H1 (cell line): ENCODE measurements at regions not wholly inside any gene's neighbourhood (a gene's known extent, or its start where the extent isn't known, plus 50 kb on each side); places are given as distances from the start of the nearest gene placed in this dataset.

Source experiments
- CTCF ChIA-PET: fragments of 300-600 bp; sonication (Branson Sonifier 250); formaldehyde crosslinking; loops from one replicate; lab custom pipeline; 2021; ENCODE audit not compliant: partially characterized antibody; lab: Charles Lee
- POLR2A ChIA-PET: fragments of 300-600 bp; sonication (Branson Sonifier 250); formaldehyde crosslinking; loops from one replicate; lab custom pipeline; 2021; ENCODE audit warnings: inconsistent platforms; ENCODE audit not compliant: partially characterized antibody; lab: Charles Lee
- DNase-seq, 2 experiments: peaks; one replicate each; pipeline versions ENCODE4 v3.0.0 to v3.0.0-alpha.2; 2010 to 2022; ENCODE audit warnings: low spot score in 2 of 2, low read depth in 1 of 2, mixed read lengths in 1 of 2
- FAIRE-seq: peaks from 2 replicates; lab custom pipeline; 2011; peaks lifted over from hg19 to GRCh38; lab: Jason Lieb, UNC
- H2AFZ ChIP-seq: 2 replicates; pipeline ENCODE4 v1.8.1; 2012; ENCODE audit warnings: low read length, inconsistent platforms
- H2AK5ac ChIP-seq: 2 replicates; pipeline ENCODE4 v1.6.1; 2013; ENCODE audit warnings: low read depth, low read length
- H2BK120ac ChIP-seq: replicated peaks from 2 replicates; pipeline ENCODE3; 2013; ENCODE audit warnings: low read depth, low read length, inconsistent platforms
- H2BK12ac ChIP-seq: 2 replicates; pipeline ENCODE4 v1.6.1; 2013; ENCODE audit warnings: low read depth, low read length
- H2BK15ac ChIP-seq: 2 replicates; pipeline ENCODE4 v1.6.1; 2013; ENCODE audit warnings: low read length
- H2BK20ac ChIP-seq: 2 replicates; pipeline ENCODE4 v1.6.1; 2013; ENCODE audit warnings: low read length
- H2BK5ac ChIP-seq: 2 replicates; pipeline ENCODE4 v1.6.1; 2013; ENCODE audit warnings: low read depth, low read length
- H3K14ac ChIP-seq: 2 replicates; pipeline ENCODE4 v1.6.1; 2013; ENCODE audit warnings: inconsistent platforms; ENCODE audit not compliant: insufficient read length
- H3K18ac ChIP-seq: 2 replicates; pipeline ENCODE4 v1.6.1; 2013; ENCODE audit warnings: low read length; ENCODE audit errors: extremely low read depth
- H3K23ac ChIP-seq: 2 replicates; pipeline ENCODE4 v1.6.1; 2013; ENCODE audit warnings: inconsistent platforms; ENCODE audit not compliant: insufficient read length
- H3K23me2 ChIP-seq: 2 replicates; pipeline ENCODE4 v1.6.1; 2013; ENCODE audit warnings: low read depth, low read length
- H3K27ac ChIP-seq: 2 replicates; pipeline ENCODE4 v1.6.1; 2011; ENCODE audit warnings: low read depth, low read length, inconsistent platforms
- H3K27me3 ChIP-seq, 4 experiments: replicated peaks in 1 of 4; 1 replicate in 1 of 4; 2 replicates in 3 of 4; pipeline versions ENCODE4 v1.6.1 to v1.8.1; 2011 to 2013; ENCODE audit warnings: low read length in 3 of 4, mild to moderate bottlenecking in 3 of 4, inconsistent platforms in 2 of 4, mixed read lengths in 2 of 4, moderate library complexity in 1 of 4; ENCODE audit not compliant: control insufficient read depth in 3 of 4, insufficient read depth in 3 of 4; ENCODE audit errors: extremely low read depth in 1 of 4
- H3K36me3 ChIP-seq, 4 experiments: 2 replicates each; pipeline versions ENCODE4 v1.6.1 to v1.8.1; 2011 to 2013; ENCODE audit warnings: mild to moderate bottlenecking in 4 of 4, low read length in 3 of 4, moderate library complexity in 2 of 4, control low read depth in 1 of 4, inconsistent platforms in 1 of 4; ENCODE audit not compliant: insufficient read depth in 4 of 4, control insufficient read depth in 2 of 4
- H3K4ac ChIP-seq: replicated peaks from 2 replicates; pipeline ENCODE3; 2013; ENCODE audit warnings: low read length, low read depth, mixed read lengths, inconsistent platforms; ENCODE audit not compliant: insufficient read length
- H3K4me1 ChIP-seq, 4 experiments: replicated peaks in 1 of 4; 1 replicate in 1 of 4; 2 replicates in 3 of 4; pipeline versions ENCODE4 v1.6.1 to v1.8.1; 2011 to 2013; ENCODE audit warnings: low read length in 3 of 4, inconsistent platforms in 2 of 4, mixed read lengths in 1 of 4; ENCODE audit not compliant: insufficient read depth in 4 of 4, control insufficient read depth in 3 of 4
- H3K4me2 ChIP-seq, 2 experiments: 2 replicates each; pipeline versions ENCODE4 v1.6.1 to v1.8.1; 2011 to 2013; ENCODE audit warnings: low read depth in 2 of 2, low read length in 2 of 2, control low read depth in 1 of 2, inconsistent platforms in 1 of 2, mild to moderate bottlenecking in 1 of 2; ENCODE audit not compliant: insufficient read depth in 1 of 2
- H3K4me3 ChIP-seq, 4 experiments: fragments of 200-600, 300-600 bp in 1 of 4; sonication (generic), shearing (Covaris generic), sonication (Bioruptor Twin) in 1 of 4; 2 replicates each; pipeline versions ENCODE4 v1.5.1 to v1.8.1; 2011 to 2016; ENCODE audit warnings: low read length in 4 of 4, low read depth in 3 of 4, control low read depth in 2 of 4, inconsistent platforms in 2 of 4, mild to moderate bottlenecking in 2 of 4, mixed read lengths in 1 of 4, moderate library complexity in 1 of 4; ENCODE audit not compliant: insufficient read depth in 2 of 4; ENCODE audit errors: extremely low read depth in 1 of 4
- H3K56ac ChIP-seq: replicated peaks from 2 replicates; pipeline ENCODE3; 2013; ENCODE audit warnings: low read depth, mild to moderate bottlenecking, mixed read lengths, low read length, inconsistent platforms; ENCODE audit not compliant: insufficient read length
- H3K79me1 ChIP-seq: 2 replicates; pipeline ENCODE4 v1.6.1; 2013; ENCODE audit warnings: low read depth, low read length, control low read depth
- H3K79me2 ChIP-seq, 2 experiments: 2 replicates each; pipeline versions ENCODE4 v1.6.1 to v1.8.1; 2012 to 2013; ENCODE audit warnings: low read length in 2 of 2, mild to moderate bottlenecking in 2 of 2, inconsistent platforms in 1 of 2; ENCODE audit not compliant: insufficient read depth in 2 of 2, control insufficient read depth in 1 of 2
- H3K9ac ChIP-seq, 4 experiments: replicated peaks in 1 of 4; 1 replicate in 1 of 4; 2 replicates in 3 of 4; pipeline versions ENCODE4 v1.6.1 to v1.8.1; 2011 to 2013; ENCODE audit warnings: low read depth in 3 of 4, low read length in 3 of 4, control low read depth in 2 of 4, mild to moderate bottlenecking in 2 of 4, moderate library complexity in 2 of 4, inconsistent platforms in 1 of 4; ENCODE audit errors: extremely low read depth in 1 of 4
- H3K9me3 ChIP-seq, 2 experiments: 2 replicates each; pipeline versions ENCODE4 v1.6.1 to v1.8.1; 2012 to 2013; ENCODE audit warnings: mild to moderate bottlenecking in 2 of 2, moderate library complexity in 2 of 2, control low read depth in 1 of 2, inconsistent platforms in 1 of 2, low read depth in 1 of 2, low read length in 1 of 2, mixed read lengths in 1 of 2; ENCODE audit not compliant: insufficient read depth in 2 of 2
- H4K20me1 ChIP-seq, 2 experiments: replicated peaks in 1 of 2; 2 replicates each; pipeline versions ENCODE3 to v1.8.1; 2011 to 2013; ENCODE audit warnings: inconsistent platforms in 2 of 2, low read length in 2 of 2, mild to moderate bottlenecking in 1 of 2; ENCODE audit not compliant: insufficient read depth in 2 of 2, control insufficient read depth in 1 of 2
- H4K5ac ChIP-seq: 2 replicates; pipeline ENCODE4 v1.6.1; 2013; ENCODE audit warnings: low read length, low read depth, mixed read lengths, inconsistent platforms; ENCODE audit not compliant: insufficient read length
- H4K8ac ChIP-seq: 2 replicates; pipeline ENCODE4 v1.8.0; 2013; ENCODE audit warnings: mild to moderate bottlenecking, moderate library complexity, low read length, inconsistent platforms; ENCODE audit not compliant: insufficient read depth; ENCODE audit errors: extremely low read depth
- H4K91ac ChIP-seq: replicated peaks from 2 replicates; pipeline ENCODE3; 2013; ENCODE audit warnings: low read length, mixed read lengths, inconsistent platforms; ENCODE audit not compliant: insufficient read length
- ASH2L ChIP-seq: fragments of 200-600, 300-600 bp; sonication (generic); IDR thresholded peaks from one replicate; pipeline ENCODE4 v1.7.1; 2017; ENCODE audit warnings: low read length
- BCL11A ChIP-seq, 2 experiments: IDR thresholded peaks; one replicate each; pipeline ENCODE4 v1.6.1; 2011; ENCODE audit warnings: low read depth in 2 of 2, low read length in 2 of 2, mild to moderate bottlenecking in 2 of 2
- BRCA1 ChIP-seq: IDR thresholded peaks from 2 replicates; pipeline ENCODE4 v1.6.1; 2012; ENCODE audit warnings: low read depth, low read length, improper control_type of control experiment
- HDAC2 ChIP-seq, 2 experiments: fragments of 300-600 bp in 1 of 2; sonication (generic) in 1 of 2; IDR thresholded peaks; 2 replicates each; pipeline ENCODE4 v1.6.1; 2011 to 2012; ENCODE audit warnings: low read depth in 2 of 2, low read length in 2 of 2, mild to moderate bottlenecking in 2 of 2, moderate library complexity in 2 of 2, borderline replicate concordance in 1 of 2, inconsistent platforms in 1 of 2
- JUN ChIP-seq: IDR thresholded peaks from 2 replicates; pipeline ENCODE4 v1.6.1; 2011; ENCODE audit warnings: low read depth, mild to moderate bottlenecking, improper control_type of control experiment, low read length
- SRF ChIP-seq: IDR thresholded peaks from 2 replicates; pipeline ENCODE4 v1.6.1; 2011; ENCODE audit warnings: mild to moderate bottlenecking, low read depth, low read length, moderate library complexity
- SUZ12 ChIP-seq: fragments of 200-600 bp; sonication (generic); IDR thresholded peaks from 2 replicates; pipeline ENCODE4 v1.6.1; 2012; ENCODE audit warnings: mild to moderate bottlenecking, inconsistent platforms, low read length, moderate library complexity, mixed read lengths
- TAF1 ChIP-seq: IDR thresholded peaks from 2 replicates; pipeline ENCODE4 v1.6.1; 2011; ENCODE audit warnings: mild to moderate bottlenecking, low read depth, low read length
- TCF12 ChIP-seq: IDR thresholded peaks from 2 replicates; pipeline ENCODE4 v1.6.1; 2011; ENCODE audit warnings: low read depth, mild to moderate bottlenecking, low read length
- WGBS, 2 experiments: shearing (Covaris generic) in 1 of 2; methylation state at CpG; one replicate each; pipeline versions ENCODE4 v1.1.6 to v1.1.7; 2013 to 2015; ENCODE audit warnings: low lambda C conversion rate in 2 of 2, mixed read lengths in 2 of 2, inconsistent platforms in 1 of 2, low coverage in 1 of 2, missing lambda C conversion rate in 1 of 2; ENCODE audit not compliant: insufficient replicate concordance in 2 of 2, insufficient coverage in 1 of 2, insufficient read length in 1 of 2; ENCODE audit errors: extremely low coverage in 1 of 2, missing lambda C conversion rate in 1 of 2; 5-methylcytosine and 5-hydroxymethylcytosine counted together
- TF ChIP-seq, protein P1 (sequence below): IDR thresholded peaks from 2 replicates; pipeline ENCODE4 v1.6.1; 2012; ENCODE audit warnings: inconsistent platforms
- TF ChIP-seq, protein P2 (sequence below): IDR thresholded peaks from 2 replicates; pipeline ENCODE4 v1.6.1; 2012; ENCODE audit warnings: inconsistent platforms

DNA sequence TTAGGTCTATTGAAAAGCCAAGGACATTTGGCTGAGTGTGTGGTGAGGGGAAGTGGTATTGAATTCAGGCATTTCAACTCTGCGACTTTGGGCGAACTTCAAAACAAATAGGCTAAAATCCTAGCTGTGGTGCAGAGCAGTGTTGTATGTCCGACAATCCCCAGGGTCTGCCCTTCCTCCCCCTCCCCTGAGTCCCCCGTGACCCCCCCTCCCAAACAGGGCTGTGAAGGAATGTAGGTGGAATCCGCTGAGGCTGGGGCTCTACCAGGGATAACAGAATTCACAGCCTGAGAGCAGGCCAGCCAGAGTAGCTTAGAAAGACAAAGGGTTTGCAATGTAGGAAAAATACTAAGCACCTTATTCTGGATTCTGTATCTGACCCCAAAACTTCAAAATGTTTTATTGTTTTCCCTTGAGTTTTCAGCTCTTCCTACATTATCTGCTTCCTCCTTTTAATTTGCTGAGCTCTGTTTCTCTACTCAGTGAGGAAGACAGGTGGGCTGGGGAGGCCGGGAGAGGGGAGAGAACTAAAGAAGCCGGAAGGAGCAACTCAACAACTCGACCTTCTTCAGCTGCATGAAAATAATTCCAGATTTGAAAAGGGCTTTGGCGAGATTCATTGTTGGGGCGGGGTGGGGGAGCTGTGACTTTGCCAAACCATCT is 315.2 kb downstream of the BLID start:
- H3K56ac ChIP-seq: peak overlapping the region; percentile 85
- no peaks in the 10 kb centered on the region for H3K23me2 ChIP-seq
- no peak overlapping the region for H4K8ac ChIP-seq
- POLR2A ChIA-PET: interaction anchor here (1.3 to 1.4 kb wide), 2 partner anchors 10 to 12 kb away, joined by 4 to 6 read pairs; no protein-coding TSS in a partner anchor
- peaks cover 6 to 28% (median 14%) of the 10 kb centered on the region in 4 experiments; a peak in 6 of 7 replicates for H3K4me1 ChIP-seq
- peak overlapping the region; percentile 99 for H2BK120ac ChIP-seq
- peak overlapping the region; percentile 36; the same call in 1 of the 2 replicates for H2BK20ac ChIP-seq
- no peak overlapping the region for H2BK15ac ChIP-seq
- H4K5ac ChIP-seq: peak overlapping the region; percentile 82
- peak overlapping the region; percentile 49 to 61 for H3K4me2 ChIP-seq
- H3K4me3 ChIP-seq: peak overlapping the region in 2 of 4 experiments; percentile 6 to 47; a peak in 4 of 8 replicates
- peak overlapping the region in 1 of 4 experiments; percentile 24; a peak in 2 of 7 replicates for H3K9ac ChIP-seq
- H3K9me3 ChIP-seq: peaks cover 8 to 12% of the 10 kb centered on the region in 2 experiments; a peak in 3 of 4 replicates
- no peaks in the 10 kb centered on the region for H4K20me1 ChIP-seq
- H3K36me3 ChIP-seq: peaks cover 0 to 4% (median 0%) of the 10 kb centered on the region in 4 experiments; a peak in 2 of 8 replicates
- CTCF ChIA-PET: interaction anchor here (0.6 to 2.3 kb wide), 6 partner anchors 54 to 1234 kb away, joined by 3 to 7 read pairs (median 6); no protein-coding TSS in a partner anchor
- H2BK12ac ChIP-seq: peak overlapping the region; percentile 85
- peak; percentile 58 to 70 for DNase-seq
- no peak overlapping the region for H3K14ac ChIP-seq
- H2AK5ac ChIP-seq: no peak overlapping the region; the same call in 1 of the 2 replicates
- peak overlapping the region; percentile 95 for H3K18ac ChIP-seq
- H4K91ac ChIP-seq: peak overlapping the region; percentile 93
- FAIRE-seq: peak; percentile 91
- no peak overlapping the region for H3K23ac ChIP-seq
- H3K79me2 ChIP-seq: no peaks in the 10 kb centered on the region
- H2AFZ ChIP-seq: no peak overlapping the region
- peak overlapping the region; percentile 96; the same call in 1 of the 2 replicates for H2BK5ac ChIP-seq
- no peaks in the 10 kb centered on the region for H3K27me3 ChIP-seq
- H3K79me1 ChIP-seq: no peaks in the 10 kb centered on the region
- peak overlapping the region; percentile 80 for H3K27ac ChIP-seq
- H3K4ac ChIP-seq: peak overlapping the region; percentile 40
- 3% methylated on average over 8 of the region's 10 CpGs; no CpG with 5 or more reads in 1 of the 2 experiments for WGBS, 2 experiments
- no peak for TF ChIP-seq JUN
- TF ChIP-seq, protein P1, sequence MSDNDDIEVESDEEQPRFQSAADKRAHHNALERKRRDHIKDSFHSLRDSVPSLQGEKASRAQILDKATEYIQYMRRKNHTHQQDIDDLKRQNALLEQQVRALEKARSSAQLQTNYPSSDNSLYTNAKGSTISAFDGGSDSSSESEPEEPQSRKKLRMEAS: no peak
- TF ChIP-seq SUZ12: no peak
- TF ChIP-seq TCF12: 0 out of 2 replicates have a peak, but pooled peaks have one; percentile 15
- 0 out of 2 replicates have a peak, but pooled peaks have one; percentile 13 for TF ChIP-seq TAF1
- TF ChIP-seq, protein P2, sequence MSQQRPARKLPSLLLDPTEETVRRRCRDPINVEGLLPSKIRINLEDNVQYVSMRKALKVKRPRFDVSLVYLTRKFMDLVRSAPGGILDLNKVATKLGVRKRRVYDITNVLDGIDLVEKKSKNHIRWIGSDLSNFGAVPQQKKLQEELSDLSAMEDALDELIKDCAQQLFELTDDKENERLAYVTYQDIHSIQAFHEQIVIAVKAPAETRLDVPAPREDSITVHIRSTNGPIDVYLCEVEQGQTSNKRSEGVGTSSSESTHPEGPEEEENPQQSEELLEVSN: no peak
- peak; percentile 89 for TF ChIP-seq ASH2L
- no peak for TF ChIP-seq BRCA1
- TF ChIP-seq HDAC2 (IDR thresholded peaks at IDR 0.05; ENCODE audit: borderline replicate concordance in 1 of 2, low read depth in 2 of 2, low read length in 2 of 2): no peak
- no peak for TF ChIP-seq BCL11A (IDR thresholded peaks at IDR 0.05; ENCODE audit: low read depth in 2 of 2, low read length in 2 of 2)
- TF ChIP-seq SRF: no peak
